Common myeloid progenitor, CD34-positive (primary cell): ENCODE measurements at regions not wholly inside any gene's neighbourhood (a gene's known extent, or its start where the extent isn't known, plus 50 kb on each side); places are given as distances from the start of the nearest gene placed in this dataset.
"Not testable (repeated sequence)": the region's sequence is repeated elsewhere in the genome, so short reads cannot be mapped to it uniquely, and the experiment has no call there.

ENCODE experiments used
- CTCF ChIA-PET: fragments of 350-600 bp; sonication (Branson Sonifier 250); formaldehyde crosslinking; loops from one replicate; lab custom pipeline; 2021; ENCODE audit warnings: antibody characterized with exemption; lab: Charles Lee
- POLR2A ChIA-PET: fragments of 350-600 bp; sonication (Branson Sonifier 250); formaldehyde crosslinking; loops from one replicate; lab custom pipeline; 2021; ENCODE audit warnings: antibody characterized with exemption; lab: Charles Lee
- DNase-seq, 3 donors: peaks; one replicate each; pipeline versions ENCODE4 v3.0.0 to v3.0.0-alpha.2; 2013
- H3K27ac ChIP-seq, 2 experiments: 1 replicate in 1 of 2; 2 replicates in 1 of 2; pipeline ENCODE4 v1.7.0; 2013; ENCODE audit warnings: inconsistent platforms in 2 of 2, low read length in 2 of 2, mild to moderate bottlenecking in 2 of 2, low read depth in 1 of 2, moderate library complexity in 1 of 2; ENCODE audit not compliant: severe bottlenecking in 2 of 2, insufficient read depth in 1 of 2, poor library complexity in 1 of 2
- H3K27me3 ChIP-seq, 5 experiments: replicated peaks in 2 of 5; 1 replicate in 3 of 5; 2 replicates in 2 of 5; pipeline versions ENCODE4 v1.6.1 to v1.7.0; 2013; ENCODE audit warnings: low read length in 4 of 5, mild to moderate bottlenecking in 2 of 5, moderate library complexity in 2 of 5, inconsistent platforms in 1 of 5; ENCODE audit not compliant: insufficient read depth in 5 of 5, control insufficient read depth in 4 of 5
- H3K36me3 ChIP-seq, 4 experiments: 1 replicate in 2 of 4; 2 replicates in 2 of 4; pipeline versions ENCODE4 v1.6.1 to v1.7.0; 2013; ENCODE audit warnings: low read length in 3 of 4, control low read depth in 1 of 4, mild to moderate bottlenecking in 1 of 4; ENCODE audit not compliant: control insufficient read depth in 4 of 4, insufficient read depth in 4 of 4
- H3K4me1 ChIP-seq, 4 experiments: 1 replicate in 3 of 4; 2 replicates in 1 of 4; pipeline versions ENCODE4 v1.6.1 to v1.7.1; 2013; ENCODE audit warnings: low read length in 3 of 4, mild to moderate bottlenecking in 3 of 4, control low read depth in 1 of 4, inconsistent platforms in 1 of 4, moderate library complexity in 1 of 4; ENCODE audit not compliant: control insufficient read depth in 4 of 4, insufficient read depth in 4 of 4; ENCODE audit errors: control extremely low read depth in 1 of 4
- H3K4me3 ChIP-seq, 7 experiments: 1 replicate in 4 of 7; 2 replicates in 3 of 7; pipeline versions ENCODE4 v1.5.1 to v1.7.0; 2013; ENCODE audit warnings: mild to moderate bottlenecking in 7 of 7, low read length in 6 of 7, moderate library complexity in 6 of 7, inconsistent platforms in 2 of 7, low read depth in 2 of 7, control low read depth in 1 of 7; ENCODE audit not compliant: insufficient read depth in 4 of 7, control insufficient read depth in 1 of 7; ENCODE audit errors: extremely low read depth in 1 of 7
- H3K9me3 ChIP-seq, 5 experiments: 1 replicate in 4 of 5; 2 replicates in 1 of 5; pipeline versions ENCODE4 v1.6.1 to v1.7.1; 2013; ENCODE audit warnings: low read length in 4 of 5, mild to moderate bottlenecking in 2 of 5, inconsistent platforms in 1 of 5, low read depth in 1 of 5, moderate library complexity in 1 of 5; ENCODE audit not compliant: control insufficient read depth in 4 of 5, insufficient read depth in 2 of 5; ENCODE audit errors: control extremely low read depth in 1 of 5
- WGBS: methylation state at CpG from one replicate; pipeline ENCODE4 v1.1.5; 2013; ENCODE audit not compliant: insufficient coverage; 5-methylcytosine and 5-hydroxymethylcytosine counted together

DNA sequence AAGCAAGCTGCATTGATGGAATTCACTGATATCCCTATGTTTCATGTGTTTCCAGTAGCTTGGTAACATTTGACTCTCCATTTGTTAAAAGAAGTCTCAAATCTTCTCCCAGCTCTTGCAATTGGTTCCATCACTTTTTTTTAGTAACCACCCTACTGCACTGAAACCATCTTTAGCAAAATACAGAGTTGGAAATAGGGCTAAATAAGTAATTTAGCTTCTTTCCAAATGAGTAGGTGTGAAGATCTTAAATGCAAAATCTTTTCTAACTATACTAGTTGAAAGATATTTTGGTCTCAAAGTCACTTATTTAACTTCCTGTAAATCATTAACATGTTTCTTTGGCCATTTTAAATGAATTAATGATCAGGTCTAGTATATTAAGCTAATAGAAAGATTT is 138.1 kb downstream of the DIRAS2 start:
- CTCF ChIA-PET: no interaction called here
- H3K4me3 ChIP-seq: no peak overlapping the region

DNA sequence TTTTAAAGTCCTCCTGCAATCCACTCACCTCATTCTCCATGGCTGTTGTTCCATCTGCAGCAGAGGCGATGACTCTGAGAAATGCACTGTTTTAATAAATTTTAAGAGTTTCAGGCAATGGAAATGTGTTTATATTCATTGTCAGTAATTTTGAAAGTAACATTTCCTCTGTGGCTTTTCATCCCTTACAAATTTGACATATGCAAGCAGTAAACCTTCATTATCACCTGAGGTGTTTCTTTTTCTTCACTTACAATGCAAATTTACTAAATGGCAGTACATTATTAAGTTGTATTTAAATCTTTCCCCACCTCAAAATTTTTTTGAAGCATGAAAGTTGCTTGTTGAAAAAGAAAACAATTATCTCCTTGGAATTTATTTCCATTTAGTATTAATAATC is 136.9 kb downstream of the DIRAS2 start:
- ChIA-PET POLR2A (no interaction called here), CTCF (no interaction called here)
- no peak overlapping the region for H3K4me3 ChIP-seq
- H3K9me3 ChIP-seq: peaks cover 0 to 4% (median 1%) of the 10 kb centered on the region in 5 experiments
- 100% methylated on average over 1 of the region's 1 CpG for WGBS
- no peaks in the 10 kb centered on the region for H3K27me3 ChIP-seq
- DNase-seq: no peak
- H3K27ac ChIP-seq: no peak overlapping the region
- H3K4me1 ChIP-seq: no peaks in the 10 kb centered on the region
- H3K36me3 ChIP-seq: no peaks in the 10 kb centered on the region

More for the DNA sequence above, 138.1 kb downstream of the DIRAS2 start:
- H3K27me3 ChIP-seq: no peaks in the 10 kb centered on the region
- DNase-seq: no peak
- no peaks in the 10 kb centered on the region for H3K4me1 ChIP-seq
- peaks cover 0 to 4% (median 1%) of the 10 kb centered on the region in 5 experiments for H3K9me3 ChIP-seq
- H3K36me3 ChIP-seq: no peaks in the 10 kb centered on the region
- H3K27ac ChIP-seq: no peak overlapping the region
- POLR2A ChIA-PET: interaction anchor here (0.6 kb wide), 1 partner anchor 475 kb away, joined by 4 read pairs; no protein-coding TSS in a partner anchor

DNA sequence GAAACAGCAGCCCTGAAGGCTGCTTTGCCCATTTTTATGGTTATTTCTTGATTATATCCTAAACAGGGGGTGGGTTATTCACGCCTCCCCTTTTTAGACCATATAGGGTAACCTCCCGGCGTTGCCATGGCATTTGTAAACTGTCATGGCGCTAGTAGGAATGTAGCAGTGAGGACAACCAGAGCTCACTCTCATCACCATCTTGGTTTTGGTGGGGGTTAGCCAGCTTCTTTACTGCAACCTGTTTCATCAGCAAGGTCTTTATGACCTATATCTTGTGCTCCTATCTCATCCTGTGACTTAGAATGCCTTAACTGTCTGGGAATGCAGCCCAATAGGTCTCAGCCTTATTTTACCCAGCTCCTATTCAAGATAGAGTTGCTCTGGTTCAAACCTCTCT is 136.2 kb downstream of the DIRAS2 start:
- H3K4me1 ChIP-seq, CTCF ChIA-PET, POLR2A ChIA-PET, H3K36me3 ChIP-seq, H3K9me3 ChIP-seq, DNase-seq, H3K4me3 ChIP-seq, H3K27me3 ChIP-seq, H3K27ac ChIP-seq: not testable (repeated sequence)
- WGBS: 100% methylated on average over 4 of the region's 4 CpGs

DNA sequence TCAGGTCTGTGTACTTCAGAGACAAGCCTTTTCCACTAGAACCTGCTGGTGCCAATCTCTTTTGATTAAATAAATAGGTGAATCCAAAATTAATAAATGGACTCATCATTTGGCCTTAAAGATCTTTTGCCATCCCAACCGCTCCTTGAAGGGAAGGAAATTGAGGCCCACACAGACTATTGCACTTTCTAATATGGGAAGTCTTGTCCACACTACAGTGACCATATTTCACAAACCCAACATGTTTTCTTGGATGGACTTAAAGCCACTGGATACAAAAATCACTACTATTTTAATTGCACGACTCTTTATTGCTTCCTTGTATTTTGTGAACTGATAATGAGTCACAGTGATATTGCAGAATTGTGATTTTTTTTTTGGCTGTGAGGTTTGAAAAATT is 135.0 kb downstream of the DIRAS2 start:
- WGBS: no CpG with 5 or more reads among the region's 2 CpGs
- DNase-seq: no peak
- ChIA-PET POLR2A (no interaction called here), CTCF (no interaction called here)
- H3K4me1 ChIP-seq: no peaks in the 10 kb centered on the region
- H3K36me3 ChIP-seq: no peaks in the 10 kb centered on the region
- no peaks in the 10 kb centered on the region for H3K27me3 ChIP-seq
- no peak overlapping the region for H3K27ac ChIP-seq
- H3K4me3 ChIP-seq: no peak overlapping the region
- peaks cover 0 to 4% (median 1%) of the 10 kb centered on the region in 5 experiments for H3K9me3 ChIP-seq

DNA sequence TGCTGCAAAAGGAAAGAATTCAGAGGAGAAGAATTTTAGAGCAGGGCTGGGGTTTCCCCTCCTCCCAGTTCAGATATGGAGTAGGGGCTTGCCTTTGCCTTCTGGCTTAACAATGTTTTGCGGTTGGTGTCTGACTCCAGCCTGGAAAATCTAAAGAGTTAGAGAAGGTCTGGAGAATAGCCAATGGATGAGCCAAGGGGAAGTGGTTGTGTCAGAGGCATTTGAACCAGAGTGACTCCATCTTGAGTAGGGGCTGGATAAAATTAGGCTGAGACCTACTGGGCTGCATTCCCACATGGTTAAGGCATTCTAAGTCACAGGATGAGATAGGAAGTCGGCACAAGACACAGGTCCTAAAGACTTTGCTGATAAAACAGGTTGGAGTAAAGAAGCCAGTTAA is 133.7 kb downstream of the DIRAS2 start:
- Histone ChIP-seq H3K4me3 (no peak overlapping the region), H3K9me3 (no peaks in the 10 kb centered on the region), H3K27ac (no peak overlapping the region), H3K36me3 (no peaks in the 10 kb centered on the region), H3K4me1 (no peaks in the 10 kb centered on the region), H3K27me3 (peaks cover 0 to 3% (median 0%) of the 10 kb centered on the region in 5 experiments)
- WGBS: 100% methylated on average over 1 of the region's 2 CpGs
- POLR2A ChIA-PET: no interaction called here
- CTCF ChIA-PET: no interaction called here
- no peak for DNase-seq

DNA sequence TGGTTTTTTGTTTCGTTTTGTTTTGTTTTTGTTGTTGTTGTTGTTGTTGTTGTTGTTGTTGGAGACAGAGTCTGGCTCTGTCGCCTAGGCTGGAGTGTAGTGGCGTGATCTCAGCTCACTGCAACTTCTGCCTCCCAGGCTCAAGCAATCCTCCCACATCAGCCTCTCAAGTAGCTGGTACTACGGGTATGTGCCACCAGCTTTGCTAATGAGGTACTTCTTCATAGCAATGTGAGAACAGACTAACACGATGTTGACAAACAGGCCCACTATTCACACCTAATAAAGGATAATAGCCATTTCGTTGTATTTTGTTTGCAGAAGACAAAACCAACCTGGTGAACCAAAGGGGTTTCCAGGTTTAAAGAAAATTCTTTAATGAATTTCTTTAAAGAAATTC is 130.9 kb downstream of the DIRAS2 start:
- Histone ChIP-seq H3K9me3 (no peaks in the 10 kb centered on the region), H3K4me1 (peaks cover 0 to 7% (median 0%) of the 10 kb centered on the region in 4 experiments), H3K4me3 (no peak overlapping the region), H3K27me3 (peaks cover 0 to 3% (median 0%) of the 10 kb centered on the region in 5 experiments), H3K27ac (no peak overlapping the region), H3K36me3 (no peaks in the 10 kb centered on the region)
- 88% methylated on average over 4 of the region's 6 CpGs for WGBS
- POLR2A ChIA-PET: no interaction called here
- CTCF ChIA-PET: no interaction called here
- DNase-seq: no peak

DNA sequence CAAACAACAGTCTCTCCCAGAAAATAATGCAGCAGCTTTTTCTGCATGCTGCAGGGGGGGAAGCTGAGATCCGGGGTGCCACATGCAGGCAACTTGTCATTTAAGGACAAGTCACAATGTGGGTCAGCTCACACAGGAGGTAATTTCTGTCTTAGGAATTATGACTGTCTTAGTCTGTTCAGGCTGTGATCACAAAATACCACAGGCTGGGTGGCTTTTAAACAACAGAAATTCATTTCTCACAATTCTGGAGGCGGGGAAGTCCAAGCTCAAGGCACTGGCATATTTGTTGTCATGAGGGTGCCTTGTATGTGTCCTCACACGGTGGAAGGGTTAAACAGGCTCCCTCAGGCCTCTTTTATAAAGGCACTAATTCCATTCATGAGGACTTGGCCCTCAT is 127.7 kb downstream of the DIRAS2 start:
- H3K27ac ChIP-seq: no peak overlapping the region
- no peaks in the 10 kb centered on the region for H3K36me3 ChIP-seq
- 90% methylated on average over 3 of the region's 3 CpGs for WGBS
- CTCF ChIA-PET: no interaction called here
- peaks cover 0 to 3% (median 0%) of the 10 kb centered on the region in 5 experiments for H3K27me3 ChIP-seq
- H3K4me3 ChIP-seq: no peak overlapping the region
- peaks cover 0 to 7% (median 0%) of the 10 kb centered on the region in 4 experiments for H3K4me1 ChIP-seq
- no peak for DNase-seq
- POLR2A ChIA-PET: no interaction called here
- no peaks in the 10 kb centered on the region for H3K9me3 ChIP-seq
